ENCODE measurements at regions not wholly inside any gene's neighbourhood (a gene's known extent, or its start where the extent isn't known, plus 50 kb on each side); places are given as distances from the start of the nearest gene placed in this dataset.

DNA sequence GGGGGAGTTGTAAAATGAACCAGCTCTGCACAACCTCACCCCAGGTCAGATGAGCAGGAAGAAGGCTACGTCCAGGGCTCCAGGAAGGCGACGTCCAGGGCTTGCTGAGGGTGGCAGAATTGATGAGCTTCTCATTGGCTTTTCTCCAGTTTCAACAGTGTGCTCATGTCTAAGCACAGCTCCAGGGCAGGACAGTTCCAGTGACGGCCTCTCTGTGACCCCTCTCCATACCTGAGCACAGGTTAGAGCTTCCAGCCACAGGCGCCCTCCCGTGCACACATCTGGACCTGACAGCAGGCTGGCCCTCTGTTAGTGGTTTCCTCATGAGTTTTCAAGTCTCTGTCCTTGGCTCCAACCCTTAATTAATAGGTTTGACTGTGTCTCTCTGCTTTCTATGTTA is 327.6 kb downstream of the ZNF516 start:
- H3K36me3 ChIP-seq (ENCODE audit: control insufficient read depth in 2 of 3, insufficient read depth in 3 of 3, low read length in 3 of 3) = no peaks in the 10 kb centered on the region
- H3K27me3 ChIP-seq (ENCODE audit: control insufficient read depth, insufficient read depth, low read length) = no peaks in the 10 kb centered on the region
- peaks cover 0 to 2% (median 0%) of the 10 kb centered on the region in 3 donors for H3K4me1 ChIP-seq (ENCODE audit: control insufficient read depth in 2 of 3, insufficient read depth in 2 of 3, low read depth in 1 of 3, low read length in 3 of 3)
- no peak overlapping the region for H3K9ac ChIP-seq (ENCODE audit: low read length in 3 of 3)
- TF ChIP-seq, protein P1, sequence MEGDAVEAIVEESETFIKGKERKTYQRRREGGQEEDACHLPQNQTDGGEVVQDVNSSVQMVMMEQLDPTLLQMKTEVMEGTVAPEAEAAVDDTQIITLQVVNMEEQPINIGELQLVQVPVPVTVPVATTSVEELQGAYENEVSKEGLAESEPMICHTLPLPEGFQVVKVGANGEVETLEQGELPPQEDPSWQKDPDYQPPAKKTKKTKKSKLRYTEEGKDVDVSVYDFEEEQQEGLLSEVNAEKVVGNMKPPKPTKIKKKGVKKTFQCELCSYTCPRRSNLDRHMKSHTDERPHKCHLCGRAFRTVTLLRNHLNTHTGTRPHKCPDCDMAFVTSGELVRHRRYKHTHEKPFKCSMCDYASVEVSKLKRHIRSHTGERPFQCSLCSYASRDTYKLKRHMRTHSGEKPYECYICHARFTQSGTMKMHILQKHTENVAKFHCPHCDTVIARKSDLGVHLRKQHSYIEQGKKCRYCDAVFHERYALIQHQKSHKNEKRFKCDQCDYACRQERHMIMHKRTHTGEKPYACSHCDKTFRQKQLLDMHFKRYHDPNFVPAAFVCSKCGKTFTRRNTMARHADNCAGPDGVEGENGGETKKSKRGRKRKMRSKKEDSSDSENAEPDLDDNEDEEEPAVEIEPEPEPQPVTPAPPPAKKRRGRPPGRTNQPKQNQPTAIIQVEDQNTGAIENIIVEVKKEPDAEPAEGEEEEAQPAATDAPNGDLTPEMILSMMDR (IDR thresholded peaks at IDR 0.05; ENCODE audit: borderline replicate concordance, extremely low read depth, insufficient read depth) = no peak
- no peaks in the 10 kb centered on the region for H3K9me3 ChIP-seq (ENCODE audit: control insufficient read depth in 2 of 3, insufficient read depth in 1 of 3, low read length in 3 of 3)
- no peak overlapping the region for H3K27ac ChIP-seq (ENCODE audit: low read depth in 2 of 2, low read length in 2 of 2)
- peak in 1 of 5 donors; percentile 43 for DNase-seq
- FAIRE-seq = no peak
- H3K4me3 ChIP-seq (ENCODE audit: low read length in 3 of 3) = no peak overlapping the region
- intact Hi-C loops (cut with DNase I) = no loop called here

DNA sequence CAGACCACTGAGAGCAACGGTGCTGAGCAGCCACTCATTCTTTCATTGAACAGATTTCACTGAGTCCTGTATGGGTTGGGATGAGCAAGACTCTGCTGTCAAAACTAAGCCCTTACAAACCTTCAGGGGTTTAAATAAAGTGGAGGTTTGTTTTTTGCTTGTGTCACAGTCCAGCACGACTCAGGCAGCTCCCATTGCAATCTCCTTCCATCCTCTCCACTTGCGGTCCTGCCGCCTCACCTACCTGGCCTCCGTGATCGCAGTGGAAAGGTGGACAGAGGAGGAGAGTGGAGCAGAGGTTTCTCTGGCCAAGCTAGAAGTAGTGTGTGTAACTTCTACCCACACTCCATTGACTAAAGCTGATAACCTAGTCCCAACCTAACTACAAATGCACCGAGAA is 332.2 kb downstream of the ZNF516 start:
- H3K27ac ChIP-seq (ENCODE audit: low read depth in 2 of 2, low read length in 2 of 2) = no peak overlapping the region
- H3K27me3 ChIP-seq (ENCODE audit: control insufficient read depth, insufficient read depth, low read length) = no peaks in the 10 kb centered on the region
- no peaks in the 10 kb centered on the region for H3K9me3 ChIP-seq (ENCODE audit: control insufficient read depth in 2 of 3, insufficient read depth in 1 of 3, low read length in 3 of 3)
- TF ChIP-seq, protein P1 (IDR thresholded peaks at IDR 0.05; ENCODE audit: borderline replicate concordance, extremely low read depth, insufficient read depth) = no peak
- H3K9ac ChIP-seq (ENCODE audit: low read length in 3 of 3) = no peak overlapping the region
- DNase-seq (no peak), FAIRE-seq (no peak)
- H3K36me3 ChIP-seq (ENCODE audit: control insufficient read depth in 2 of 3, insufficient read depth in 3 of 3, low read length in 3 of 3) = no peaks in the 10 kb centered on the region
- intact Hi-C loops (cut with DNase I) = no loop called here
- H3K4me3 ChIP-seq (ENCODE audit: low read length in 3 of 3) = no peak overlapping the region
- H3K4me1 ChIP-seq (ENCODE audit: control insufficient read depth in 2 of 3, insufficient read depth in 2 of 3, low read depth in 1 of 3, low read length in 3 of 3) = peaks cover 0 to 2% (median 0%) of the 10 kb centered on the region in 3 donors

DNA sequence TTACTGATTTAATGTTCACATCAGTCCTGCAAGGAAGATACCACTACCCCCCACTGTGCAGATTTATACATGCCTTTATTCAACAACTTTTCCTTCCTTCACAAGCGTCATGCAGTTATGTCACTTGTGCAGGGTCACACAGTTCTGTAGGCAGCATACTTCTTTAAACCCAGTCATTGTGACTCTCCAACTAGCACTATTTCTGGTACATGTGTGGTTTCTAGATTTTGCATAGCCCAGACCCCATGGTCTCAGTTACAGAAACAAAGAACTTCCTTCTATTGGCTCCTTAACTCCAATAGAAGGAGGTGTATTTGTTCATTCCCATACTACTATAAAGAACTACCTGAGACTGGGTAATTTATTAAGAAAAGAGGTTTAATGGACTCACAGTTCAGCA is 333.1 kb downstream of the ZNF516 start:
- no peak overlapping the region for H3K4me3 ChIP-seq (ENCODE audit: low read length in 3 of 3)
- H3K27me3 ChIP-seq (ENCODE audit: control insufficient read depth, insufficient read depth, low read length) = no peaks in the 10 kb centered on the region
- no peaks in the 10 kb centered on the region for H3K9me3 ChIP-seq (ENCODE audit: control insufficient read depth in 2 of 3, insufficient read depth in 1 of 3, low read length in 3 of 3)
- DNase-seq (no peak), FAIRE-seq (no peak)
- H3K36me3 ChIP-seq (ENCODE audit: control insufficient read depth in 2 of 3, insufficient read depth in 3 of 3, low read length in 3 of 3) = no peaks in the 10 kb centered on the region
- H3K9ac ChIP-seq (ENCODE audit: low read length in 3 of 3) = no peak overlapping the region
- TF ChIP-seq, protein P1 (IDR thresholded peaks at IDR 0.05; ENCODE audit: borderline replicate concordance, extremely low read depth, insufficient read depth) = no peak
- intact Hi-C loops (cut with DNase I) = no loop called here
- H3K27ac ChIP-seq (ENCODE audit: low read depth in 2 of 2, low read length in 2 of 2) = no peak overlapping the region
- no peaks in the 10 kb centered on the region for H3K4me1 ChIP-seq (ENCODE audit: control insufficient read depth in 2 of 3, insufficient read depth in 2 of 3, low read depth in 1 of 3, low read length in 3 of 3)

GRCh38 chr18:76153691-76154090 is 341.4 kb downstream of the ZNF516 start:
- DNase-seq = peak in 3 of 5 donors; percentile 47 to 70 (median 63)

More at GRCh38 chr18:76153691-76154090, 341.4 kb downstream of the ZNF516 start:
- no peak overlapping the region for H3K4me3 ChIP-seq (ENCODE audit: low read length in 3 of 3)
- intact Hi-C loops (cut with DNase I) = no loop called here
- no peaks in the 10 kb centered on the region for H3K36me3 ChIP-seq (ENCODE audit: control insufficient read depth in 2 of 3, insufficient read depth in 3 of 3, low read length in 3 of 3)
- no peak overlapping the region for H3K9ac ChIP-seq (ENCODE audit: low read length in 3 of 3)
- H3K27me3 ChIP-seq (ENCODE audit: control insufficient read depth, insufficient read depth, low read length) = no peaks in the 10 kb centered on the region
- H3K4me1 ChIP-seq (ENCODE audit: control insufficient read depth in 2 of 3, insufficient read depth in 2 of 3, low read depth in 1 of 3, low read length in 3 of 3) = no peaks in the 10 kb centered on the region
- no peak for FAIRE-seq
- TF ChIP-seq, protein P1 (IDR thresholded peaks at IDR 0.05; ENCODE audit: borderline replicate concordance, extremely low read depth, insufficient read depth) = no peak
- no peaks in the 10 kb centered on the region for H3K9me3 ChIP-seq (ENCODE audit: control insufficient read depth in 2 of 3, insufficient read depth in 1 of 3, low read length in 3 of 3)
- no peak overlapping the region for H3K27ac ChIP-seq (ENCODE audit: low read depth in 2 of 2, low read length in 2 of 2)

All from kidney (tissue), 13 donors.